HG03159 (cell line): ENCODE measurements at regions not wholly inside any gene's neighbourhood (a gene's known extent, or its start where the extent isn't known, plus 50 kb on each side); places are given as distances from the start of the nearest gene placed in this dataset.

ENCODE experiments used
- ATAC-seq: cut with Tn5 transposase; IDR thresholded peaks from one replicate; pipeline ENCODE4 v1.9.1; 2021; ENCODE audit warnings: mild to moderate bottlenecking, moderate library complexity; ENCODE audit not compliant: unreplicated experiment

DNA sequence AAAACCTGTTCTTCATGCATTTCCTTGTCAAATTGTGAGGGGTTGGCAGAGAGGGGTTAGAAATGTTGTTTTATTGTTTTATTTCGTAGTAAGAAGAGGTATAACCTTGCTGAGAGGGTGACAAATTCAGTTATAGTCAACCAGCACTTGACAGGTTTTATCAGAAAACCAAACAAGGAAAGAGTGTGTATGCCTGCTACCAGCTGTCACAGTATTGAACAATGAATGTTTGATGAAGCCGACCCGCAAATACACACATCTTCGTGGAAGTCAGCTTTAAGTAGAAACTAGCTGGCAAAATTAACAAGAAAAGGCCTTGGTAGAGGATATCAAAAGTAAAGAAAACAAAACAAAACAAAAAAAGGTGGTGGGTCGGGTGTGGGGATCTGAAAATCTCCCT, 214.6 kb upstream of the TLE4 start:
- ATAC-seq: no peak

DNA sequence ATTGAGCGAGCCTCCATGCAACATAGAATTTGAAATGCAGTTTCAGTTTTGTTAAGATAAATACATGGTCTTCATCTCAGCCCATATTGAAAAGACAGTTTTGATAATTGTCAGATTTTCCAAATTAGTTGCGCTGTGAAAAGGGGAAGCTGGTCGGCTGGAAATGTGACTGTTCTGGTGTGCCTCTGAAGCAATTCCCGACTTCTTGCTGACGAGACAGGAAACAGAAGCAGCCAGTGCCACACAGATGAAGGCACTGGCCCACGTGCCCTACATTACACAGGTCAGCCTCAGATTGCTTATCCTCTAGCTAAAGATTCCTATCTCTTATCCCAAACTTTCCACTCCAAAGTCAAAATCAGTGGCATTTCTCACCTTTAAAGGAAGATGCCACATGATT, 214.1 kb upstream of the TLE4 start:
- ATAC-seq: no peak

DNA sequence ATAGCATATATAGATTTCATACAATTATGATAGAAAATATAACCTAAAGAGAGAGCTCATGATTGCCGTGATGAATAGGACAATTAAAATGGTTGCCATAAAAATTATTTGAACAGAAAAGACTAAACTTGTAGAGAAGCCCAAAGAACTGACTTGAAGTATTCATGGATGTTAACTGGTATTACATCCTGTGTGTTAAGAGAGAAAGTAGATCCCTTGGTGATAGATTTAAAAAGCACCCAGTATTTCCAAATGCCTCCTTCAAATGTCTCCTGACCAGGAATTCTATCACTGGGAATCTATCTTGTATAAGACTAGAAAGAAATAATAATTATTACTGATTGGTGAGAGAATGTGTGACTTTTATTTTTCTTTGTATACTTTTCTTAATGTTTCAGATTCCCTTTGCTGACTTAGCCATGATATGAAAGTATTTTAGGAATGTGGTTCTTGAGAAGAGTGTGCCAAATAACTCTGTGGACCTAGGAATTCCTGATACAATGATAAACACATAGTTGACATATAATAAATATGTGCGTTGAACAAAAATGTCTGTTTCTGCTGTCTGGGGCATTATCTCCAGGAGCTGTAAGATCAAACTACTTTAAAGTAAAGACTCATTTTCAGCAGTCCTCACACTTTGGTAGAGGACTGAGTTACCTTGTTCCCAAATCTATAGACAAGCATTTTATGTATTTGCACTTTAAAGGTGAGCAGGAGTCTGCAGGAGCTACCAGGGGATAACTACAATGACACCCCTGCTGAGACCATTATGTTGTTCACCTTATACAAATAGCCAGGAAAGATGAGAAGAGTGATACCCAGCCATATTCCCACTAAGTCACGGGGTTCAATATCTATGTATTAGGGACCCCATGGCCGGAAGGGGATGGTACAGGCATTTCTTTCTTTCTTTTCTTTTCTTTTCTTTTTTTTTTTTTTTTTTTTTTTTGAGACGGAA, 211.1 kb upstream of the TLE4 start:
- ATAC-seq: no peak

DNA sequence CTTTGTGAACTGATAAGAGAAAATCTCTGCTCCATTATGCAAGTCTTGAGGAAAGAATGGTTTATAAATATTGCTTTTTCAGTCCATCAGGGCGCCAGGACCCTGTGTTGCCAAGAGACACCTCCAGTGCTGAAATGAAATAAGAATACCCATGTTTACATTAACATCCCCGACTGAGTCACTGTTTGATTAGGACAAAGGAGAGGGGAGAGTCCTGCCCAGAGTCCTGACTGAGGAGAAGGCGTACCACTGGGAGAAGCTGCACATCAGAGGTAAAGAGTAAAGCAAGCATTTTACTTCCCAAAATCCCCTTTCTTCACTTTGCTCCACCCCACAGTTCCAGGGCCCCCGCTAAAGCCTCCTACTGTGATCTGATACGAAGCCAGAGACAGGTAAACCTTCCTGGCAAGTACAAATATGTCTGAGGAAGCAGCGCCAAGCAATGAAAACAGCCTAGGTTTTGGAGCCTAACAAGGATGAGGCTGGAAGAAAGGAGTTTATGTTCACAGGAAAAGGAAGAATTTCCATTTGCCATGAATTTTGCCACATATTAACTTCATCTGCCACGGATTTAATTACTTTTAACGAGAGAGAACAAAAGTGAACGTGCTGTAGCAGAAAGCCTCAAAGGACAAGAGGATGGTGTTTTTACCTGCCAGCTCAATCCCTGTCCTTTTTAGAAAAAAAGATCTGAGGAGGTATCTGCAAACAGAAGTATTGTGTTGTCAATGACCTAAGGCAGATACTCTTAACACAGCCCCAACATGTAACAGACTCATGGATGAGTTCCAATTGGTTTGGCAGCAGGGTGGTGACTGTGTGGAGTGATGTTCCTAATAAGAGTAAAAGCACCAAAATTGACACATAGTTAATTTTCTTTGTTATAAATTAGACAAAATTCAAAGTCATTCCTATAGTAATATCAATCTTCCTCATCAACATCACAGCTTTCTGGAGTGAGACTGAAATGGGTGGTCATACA, 209.4 kb upstream of the TLE4 start:
- ATAC-seq: no peak

- ATAC-seq: no peak
Observed at GRCh38 chr9:79369676-79370075, 202.1 kb upstream of the TLE4 start.

DNA sequence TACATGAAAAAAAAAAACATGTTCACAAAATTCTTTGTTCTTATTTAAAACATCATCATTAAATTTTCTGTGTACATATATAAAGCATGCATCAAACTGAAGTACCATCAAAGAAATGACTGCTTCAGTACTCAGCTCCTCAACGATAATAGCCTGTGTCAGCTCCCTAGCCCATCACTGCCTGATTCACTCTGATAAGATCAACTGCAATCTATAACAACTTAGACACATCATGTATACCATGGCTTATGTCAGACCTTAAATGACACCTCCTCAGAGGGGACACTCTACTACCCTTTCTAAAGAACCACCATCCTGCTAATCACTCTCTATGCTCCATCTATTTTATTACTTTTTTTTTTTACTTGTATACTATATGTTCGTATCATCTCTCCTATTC, 200.5 kb upstream of the TLE4 start:
- ATAC-seq: no peak

- no peak for ATAC-seq
Observed at GRCh38 chr9:79371948-79372555, 199.7 kb upstream of the TLE4 start.

- ATAC-seq: no peak
Observed at GRCh38 chr9:79377339-79377855, 194.4 kb upstream of the TLE4 start.

GRCh38 chr9:79378107-79378506, 193.7 kb upstream of the TLE4 start:
- no peak for ATAC-seq

DNA sequence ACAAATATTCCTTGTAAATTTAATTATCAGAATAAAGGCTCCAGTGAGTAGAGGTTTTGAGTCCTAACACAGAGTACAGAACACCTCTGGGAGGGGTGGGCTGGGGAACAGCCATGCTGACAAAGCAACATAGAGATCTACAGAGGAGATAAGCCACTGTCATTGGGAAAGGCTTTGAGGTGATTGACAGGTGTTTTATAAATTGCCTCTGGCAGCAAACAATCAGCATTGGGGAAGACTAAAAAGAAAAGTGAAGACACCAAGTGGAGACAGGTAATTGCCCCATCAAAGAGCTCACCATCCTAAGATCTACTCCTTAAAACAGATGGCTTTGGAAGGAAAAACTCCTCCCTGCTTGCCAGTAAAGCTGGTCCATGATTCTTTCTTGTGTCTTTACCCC, 189.7 kb upstream of the TLE4 start:
- ATAC-seq: no peak

GRCh38 chr9:79382458-79382857, 189.3 kb upstream of the TLE4 start:
- ATAC-seq: no peak

DNA sequence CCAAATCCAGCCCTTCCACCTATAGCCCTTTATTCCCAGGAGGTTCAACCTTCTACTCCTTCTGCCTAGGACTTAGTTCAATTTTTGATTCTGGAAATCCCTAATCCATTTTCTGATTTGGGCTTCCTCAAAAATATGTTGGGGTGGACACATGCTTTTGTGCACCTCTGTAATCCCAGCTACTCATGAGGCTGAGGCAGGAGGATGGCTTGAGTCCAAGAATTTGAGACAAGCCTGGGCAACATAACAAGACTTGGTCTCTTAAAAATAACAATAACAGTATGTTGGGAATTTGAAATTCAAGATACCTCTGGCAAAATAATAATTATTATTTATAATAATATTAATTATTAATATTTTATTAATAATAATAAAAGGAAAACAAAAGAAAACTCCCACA, 188.7 kb upstream of the TLE4 start:
- no peak for ATAC-seq

GRCh38 chr9:79384091-79384490, 187.7 kb upstream of the TLE4 start:
- no peak for ATAC-seq

- ATAC-seq: no peak
Observed at GRCh38 chr9:79384501-79384900, 187.3 kb upstream of the TLE4 start.

GRCh38 chr9:79387101-79387835, 184.5 kb upstream of the TLE4 start:
- no peak for ATAC-seq

DNA sequence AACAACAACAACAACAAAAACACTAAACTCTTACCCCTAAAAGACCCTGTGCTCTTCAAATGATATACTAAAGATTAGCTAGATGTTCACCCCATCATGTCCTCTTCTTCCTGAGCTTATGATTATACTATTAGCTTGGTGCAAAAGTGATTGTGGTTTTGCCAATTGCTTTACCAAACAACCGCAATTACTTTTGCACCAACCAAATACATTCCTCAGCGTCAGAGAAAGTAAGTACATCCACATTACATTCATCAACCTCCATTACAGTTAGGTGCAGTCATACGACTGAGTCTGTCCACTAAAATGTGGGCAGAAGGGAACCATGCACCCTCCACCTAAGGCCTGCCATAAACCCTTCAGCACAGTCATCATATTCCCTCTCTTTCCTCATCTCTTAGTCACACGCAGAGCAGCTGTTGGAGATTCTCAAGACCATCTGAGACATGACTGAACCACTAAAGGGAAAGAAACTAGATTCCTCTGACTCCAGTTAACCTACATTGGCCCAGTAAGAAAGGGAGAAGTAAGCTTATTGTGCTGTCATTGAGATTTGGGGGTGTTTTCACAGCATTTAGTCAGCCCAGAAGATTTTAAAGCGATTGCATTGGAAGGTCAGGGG, 181.6 kb upstream of the TLE4 start:
- no peak for ATAC-seq

GRCh38 chr9:79390781-79391770, 180.7 kb upstream of the TLE4 start:
- no peak for ATAC-seq

DNA sequence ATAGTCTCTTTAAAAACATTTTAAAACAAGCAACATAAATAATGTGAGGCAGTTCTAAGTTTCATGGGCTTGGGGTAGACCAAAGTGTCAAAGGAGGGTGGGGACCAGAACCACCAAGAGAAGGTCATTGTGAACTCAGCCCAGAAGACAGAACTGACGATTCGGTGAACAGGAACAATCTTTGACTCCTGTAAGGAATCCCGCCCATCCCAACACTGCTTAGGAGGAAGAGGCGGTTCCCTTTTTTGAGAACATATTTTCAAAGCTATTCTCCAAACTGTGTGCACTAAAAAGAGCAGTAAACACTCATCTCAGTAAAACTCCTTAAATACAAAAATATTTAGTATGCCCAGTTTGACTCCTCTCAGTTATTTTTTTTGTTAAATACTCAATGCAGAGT, 176.5 kb upstream of the TLE4 start:
- no peak for ATAC-seq

DNA sequence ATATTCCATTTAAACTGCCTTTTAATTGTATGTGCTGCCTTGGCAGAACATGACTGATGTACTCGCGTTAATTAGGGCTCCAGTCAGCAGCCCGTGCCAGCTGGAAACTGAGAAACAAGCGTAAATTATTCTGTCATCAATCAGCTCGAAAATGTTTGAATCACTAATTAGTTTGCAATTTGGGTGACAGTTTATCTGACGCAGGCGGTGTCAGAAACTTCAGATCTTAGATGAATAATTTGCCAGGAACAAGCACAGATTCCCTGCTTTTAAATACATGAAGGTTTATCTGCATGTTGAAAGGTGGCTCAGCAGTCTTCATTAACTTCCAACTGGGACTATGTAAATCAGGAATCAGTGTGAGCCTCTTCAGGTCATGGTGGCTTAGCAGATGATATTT, 176.0 kb upstream of the TLE4 start:
- no peak for ATAC-seq
